HG02610 (cell line): ENCODE measurements at regions not wholly inside any gene's neighbourhood (a gene's known extent, or its start where the extent isn't known, plus 50 kb on each side); places are given as distances from the start of the nearest gene placed in this dataset.

Experiments used
- ATAC-seq: cut with Tn5 transposase; IDR thresholded peaks from one replicate; pipeline ENCODE4 v1.9.1; 2021; ENCODE audit warnings: mild to moderate bottlenecking, moderate library complexity; ENCODE audit not compliant: unreplicated experiment

DNA sequence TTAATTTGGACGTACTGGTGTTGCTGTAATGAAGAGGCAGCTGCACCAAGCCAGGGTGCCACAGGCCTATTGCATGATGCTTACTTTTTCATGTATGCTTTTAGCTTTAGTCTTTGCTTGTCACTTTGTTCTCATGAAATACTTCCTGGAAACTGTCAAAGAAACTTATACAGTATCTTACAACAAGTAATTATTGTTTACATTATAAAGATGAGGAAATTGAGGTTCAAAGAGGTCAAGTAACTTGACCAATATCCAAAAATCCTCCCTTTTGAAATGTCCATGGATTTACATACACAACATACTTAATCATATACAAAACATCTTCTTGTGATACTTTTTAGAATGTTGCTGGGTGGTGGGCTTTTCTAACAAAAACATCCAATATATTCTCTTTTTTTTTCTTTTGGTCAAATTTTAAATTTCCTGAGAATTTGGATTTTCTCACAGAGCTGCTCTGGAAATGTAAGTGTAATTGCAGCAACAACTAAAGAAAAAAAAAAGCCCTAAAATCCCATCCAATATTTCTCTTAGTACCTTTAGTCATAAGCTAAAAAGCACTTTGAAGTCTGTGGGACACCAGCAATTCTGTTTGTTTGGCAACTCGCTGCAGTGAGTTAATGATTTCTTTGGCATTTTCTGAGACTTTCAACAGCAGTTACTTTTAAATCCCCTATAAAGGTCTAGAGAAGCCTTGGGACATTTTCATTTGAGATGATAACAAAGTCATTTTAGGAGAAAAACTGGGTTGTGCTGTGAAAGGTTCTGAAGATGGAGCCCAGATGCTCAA lies 500.6 kb upstream of the IGFBP3 start:
- ATAC-seq = no peak

DNA sequence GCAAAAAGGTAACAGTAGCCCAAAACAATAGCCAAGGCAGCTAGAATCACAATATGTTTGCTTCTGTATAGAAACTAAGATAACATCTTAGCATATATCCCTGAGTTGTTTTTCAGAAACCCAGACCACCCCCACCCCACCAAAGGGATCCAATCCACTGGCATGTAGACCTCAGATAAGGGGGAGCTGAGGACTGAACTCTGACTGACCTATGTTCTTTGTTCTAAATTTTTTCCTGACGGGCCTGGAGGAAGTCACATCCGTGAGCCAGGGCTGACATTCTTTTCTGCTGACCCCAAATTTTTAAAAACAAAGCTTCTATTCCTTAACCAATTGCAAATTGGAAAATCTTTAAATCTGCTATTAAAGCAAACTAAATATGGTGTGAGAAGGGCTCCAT lies 493.9 kb upstream of the IGFBP3 start:
- no peak for ATAC-seq

DNA sequence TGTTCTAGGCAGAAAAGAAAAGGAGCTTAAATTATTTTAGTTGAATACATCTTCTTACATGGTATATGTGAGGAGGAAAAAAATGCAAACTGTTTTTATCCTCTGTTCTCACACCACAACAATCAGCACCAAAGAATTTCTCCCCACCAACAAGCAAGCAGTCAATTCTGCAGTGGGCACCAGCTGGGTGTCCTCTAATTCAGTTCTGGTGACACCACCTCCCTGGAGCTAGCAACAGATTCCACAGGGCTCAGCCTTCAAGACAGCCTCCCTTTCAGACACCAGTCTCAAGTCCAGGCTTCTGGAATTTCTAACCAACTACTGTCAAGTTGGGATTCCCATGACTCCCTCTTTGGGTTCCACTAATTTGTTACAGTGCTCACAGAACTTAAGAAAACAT lies 490.2 kb upstream of the IGFBP3 start:
- ATAC-seq = no peak

DNA sequence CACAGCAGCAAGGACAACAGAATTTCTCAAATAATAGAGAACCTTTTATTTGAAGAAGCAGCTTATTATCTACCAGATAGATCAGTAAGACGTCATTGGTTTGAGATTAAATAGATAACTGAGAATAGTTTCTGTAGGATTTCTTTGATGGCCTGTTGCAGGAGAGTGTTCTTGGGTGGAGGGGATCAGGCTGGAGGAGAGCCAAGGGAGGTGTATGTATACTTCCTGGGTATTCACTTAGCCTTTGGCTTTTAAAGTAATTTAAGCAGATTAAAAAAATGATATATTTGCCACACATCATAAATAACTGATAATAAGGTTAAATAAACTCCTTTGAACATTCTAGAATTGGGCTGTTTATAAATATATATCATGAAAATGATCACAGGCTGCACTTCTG lies 486.1 kb upstream of the IGFBP3 start:
- ATAC-seq = no peak

DNA sequence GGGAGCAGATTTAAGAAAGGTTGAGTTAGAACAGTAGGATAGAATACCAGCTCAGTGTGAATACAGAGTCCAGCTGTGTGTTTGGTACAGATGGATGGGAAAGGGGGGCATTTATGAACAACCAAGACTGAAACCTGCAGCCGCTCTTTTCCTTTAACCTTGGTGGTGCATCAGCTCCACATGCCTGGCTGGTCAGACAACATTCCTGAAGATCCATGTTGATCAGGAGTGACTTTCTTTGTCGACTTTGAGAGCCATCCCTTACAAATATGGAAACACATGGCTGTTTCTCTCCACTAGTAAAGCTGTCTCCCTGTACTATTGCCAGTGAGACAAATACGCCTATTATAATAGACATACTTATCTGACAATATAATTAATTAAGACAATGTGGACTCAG lies 476.5 kb upstream of the IGFBP3 start:
- no peak for ATAC-seq

DNA sequence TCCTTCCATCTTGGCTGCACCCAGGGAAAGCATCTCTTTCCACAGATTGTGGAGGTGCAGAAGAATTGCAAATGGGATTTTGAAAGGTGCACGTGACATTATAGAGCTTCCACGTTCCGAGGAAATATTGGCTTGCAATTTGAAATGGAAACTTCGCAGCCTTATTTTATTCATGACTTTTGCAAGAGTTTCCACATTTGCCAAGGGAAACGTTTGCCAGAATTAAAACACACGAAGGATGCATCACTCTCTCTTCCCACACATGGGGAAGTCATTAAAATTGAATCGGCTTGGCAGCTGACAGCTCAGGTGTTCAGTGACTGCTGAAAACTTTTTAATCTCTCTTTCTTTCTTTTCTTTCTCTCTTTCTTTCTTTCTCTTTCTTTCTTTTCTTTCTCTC lies 475.4 kb upstream of the IGFBP3 start:
- ATAC-seq = no peak

DNA sequence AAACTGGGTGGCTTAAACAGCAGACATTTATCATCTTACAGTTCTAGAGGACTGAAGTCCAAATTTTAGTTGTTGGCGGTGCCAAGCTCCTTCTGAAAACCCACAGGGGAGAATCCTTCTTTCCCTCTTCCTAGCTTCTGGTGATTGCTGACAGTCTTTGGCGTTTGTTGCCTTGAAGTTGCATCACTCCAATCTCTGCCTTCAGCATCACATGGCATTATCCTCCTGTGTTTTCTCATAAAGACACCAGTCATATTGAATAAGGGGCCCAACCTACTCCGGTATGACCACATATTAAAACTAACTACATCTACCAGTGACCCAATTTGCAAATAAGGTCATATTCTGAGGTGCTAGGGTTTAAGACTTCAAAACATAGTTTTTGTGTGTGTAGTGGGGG lies 472.1 kb upstream of the IGFBP3 start:
- ATAC-seq = no peak

DNA sequence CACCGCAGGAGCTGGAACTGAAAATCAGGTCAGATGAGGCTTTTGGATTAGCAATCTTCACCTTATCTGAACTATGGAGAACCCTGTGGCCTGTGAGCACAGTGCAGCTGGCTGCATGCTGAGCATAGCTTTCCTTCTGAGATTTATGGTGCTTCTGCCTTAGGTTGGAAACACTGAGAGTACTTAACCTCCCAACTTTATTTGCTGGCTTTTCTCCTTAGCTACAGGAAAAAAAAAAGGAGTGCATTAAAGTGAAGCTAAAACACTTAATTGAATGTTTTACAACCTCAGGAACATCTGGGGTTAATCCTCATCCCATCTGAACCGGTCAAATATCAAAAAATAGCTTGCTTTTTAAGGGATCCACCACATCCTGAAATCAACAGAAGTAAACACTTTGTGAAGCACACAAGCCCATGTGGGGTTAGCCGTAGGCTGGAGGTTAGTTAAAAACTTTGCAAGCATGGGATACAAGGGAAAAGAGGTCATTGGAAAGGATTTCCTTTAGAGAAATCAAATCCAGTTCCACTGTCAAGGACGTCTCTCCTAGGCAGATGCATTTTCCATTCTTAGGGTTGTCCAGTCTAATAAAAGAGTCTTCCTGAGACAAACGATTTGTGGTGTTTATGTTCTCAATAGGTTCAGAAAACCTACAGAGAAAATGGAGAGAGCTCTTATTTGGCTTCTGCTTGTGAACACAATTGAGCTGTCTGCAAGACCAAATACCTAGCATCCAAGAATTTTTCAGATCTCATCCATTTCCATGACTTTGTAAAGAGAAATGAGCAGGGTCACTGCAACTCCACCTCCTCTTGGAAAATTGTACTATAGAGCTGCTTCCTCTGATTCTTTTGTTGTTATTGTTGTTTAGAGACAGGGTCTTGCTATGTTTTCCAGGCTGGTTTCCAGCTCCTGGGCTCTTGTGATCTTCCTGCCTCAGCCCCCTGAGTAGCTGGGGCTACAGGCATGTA lies 470.4 kb upstream of the IGFBP3 start:
- no peak for ATAC-seq

DNA sequence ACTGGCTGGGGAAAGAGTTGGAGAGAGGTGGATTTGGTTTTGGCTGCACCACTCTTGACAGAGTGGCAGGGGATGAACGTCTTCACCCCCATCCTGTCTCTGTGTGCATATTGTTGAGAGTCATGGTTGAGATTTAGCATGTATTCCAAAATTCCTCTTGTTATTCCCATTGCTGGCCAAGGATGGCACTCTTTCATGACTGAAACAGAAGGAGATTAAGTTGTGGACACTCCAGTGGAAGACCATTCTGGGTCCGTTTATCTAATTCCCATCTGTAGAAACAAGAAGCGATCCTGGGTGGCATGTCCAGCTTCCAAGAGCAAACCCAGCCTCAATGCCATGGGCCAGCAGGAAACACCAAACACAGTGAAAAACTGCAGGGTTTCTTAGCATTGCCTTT lies 469.0 kb upstream of the IGFBP3 start:
- ATAC-seq = no peak

DNA sequence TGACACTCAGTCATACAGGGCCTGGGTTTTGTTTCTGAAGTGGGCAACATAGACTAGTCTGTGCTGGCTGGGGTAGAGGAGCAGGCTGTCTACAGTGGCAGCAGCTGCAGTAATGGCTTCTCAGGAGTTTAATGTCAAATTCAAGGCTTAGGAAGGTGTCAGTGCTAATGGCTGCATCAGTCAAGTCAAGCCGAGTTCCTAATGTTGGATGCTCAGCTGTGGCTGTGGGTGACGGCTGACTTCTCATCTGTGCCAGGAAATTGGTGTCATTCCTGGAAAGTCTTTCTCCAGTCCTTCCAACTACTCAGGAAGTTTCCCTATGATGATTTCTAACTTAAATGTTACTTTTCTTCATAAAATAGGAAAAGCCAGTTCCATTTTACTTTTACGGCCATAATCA lies 468.1 kb upstream of the IGFBP3 start:
- no peak for ATAC-seq

DNA sequence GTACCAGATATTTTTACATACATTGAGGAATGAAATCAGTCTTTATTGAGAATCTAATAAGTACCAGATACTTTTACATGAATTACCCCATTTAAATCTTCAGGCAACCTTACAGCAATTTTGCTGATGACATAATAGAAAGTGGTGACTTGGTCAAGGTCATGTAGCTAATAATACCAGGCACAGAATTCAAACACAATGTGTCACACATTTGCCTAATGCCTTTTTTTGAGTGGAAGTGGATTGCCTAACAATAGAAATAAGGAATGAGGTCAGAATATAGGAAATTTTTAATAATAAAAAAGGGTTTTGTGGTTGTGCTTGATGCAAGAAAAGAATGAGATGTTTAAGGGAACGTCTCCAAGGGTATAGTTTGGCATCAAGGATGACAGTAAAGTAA lies 466.6 kb upstream of the IGFBP3 start:
- no peak for ATAC-seq

DNA sequence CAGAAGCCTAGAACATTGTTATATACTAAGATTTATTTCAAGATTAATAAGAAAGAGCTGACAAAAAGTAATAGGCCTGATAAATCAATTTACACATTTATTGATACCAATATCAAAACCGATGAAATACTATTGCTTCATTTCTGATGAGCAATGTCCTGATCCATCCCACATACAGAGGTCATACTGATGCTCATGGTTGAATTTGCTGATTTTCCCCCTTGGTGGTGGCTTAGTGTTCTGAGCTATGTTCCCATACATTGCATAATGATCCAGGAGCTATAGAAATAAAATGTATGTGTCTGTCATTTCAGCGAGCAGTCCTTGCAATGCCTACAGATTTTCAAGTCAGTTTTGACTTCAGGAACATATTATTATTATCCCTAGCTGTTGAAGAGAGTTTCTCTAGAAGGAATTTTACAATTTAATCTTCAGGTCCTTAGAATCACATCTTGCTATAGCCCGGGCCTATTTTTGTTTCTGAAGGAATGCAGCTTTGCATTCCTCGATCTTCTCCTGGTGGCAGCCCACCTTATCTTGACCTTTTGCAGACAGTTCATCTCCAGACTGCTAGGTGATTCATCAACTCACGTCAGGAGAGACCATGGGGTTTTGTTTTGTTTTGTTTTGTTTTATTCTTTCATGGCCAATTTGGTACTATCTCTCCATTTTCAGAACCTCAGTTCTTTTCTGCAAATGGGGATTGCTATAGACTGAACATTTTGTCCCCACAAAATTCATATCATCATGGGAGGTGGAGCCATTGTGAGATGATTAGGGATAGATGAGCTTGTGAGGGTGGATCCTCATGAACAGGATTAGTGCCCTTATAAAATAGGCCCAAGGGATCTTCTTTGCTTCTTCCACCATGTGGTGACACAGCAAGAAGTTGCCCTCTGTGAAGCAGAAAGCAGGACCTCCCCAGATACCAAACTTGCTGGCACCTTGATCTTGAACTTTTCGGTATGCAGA lies 465.6 kb upstream of the IGFBP3 start:
- ATAC-seq = no peak

DNA sequence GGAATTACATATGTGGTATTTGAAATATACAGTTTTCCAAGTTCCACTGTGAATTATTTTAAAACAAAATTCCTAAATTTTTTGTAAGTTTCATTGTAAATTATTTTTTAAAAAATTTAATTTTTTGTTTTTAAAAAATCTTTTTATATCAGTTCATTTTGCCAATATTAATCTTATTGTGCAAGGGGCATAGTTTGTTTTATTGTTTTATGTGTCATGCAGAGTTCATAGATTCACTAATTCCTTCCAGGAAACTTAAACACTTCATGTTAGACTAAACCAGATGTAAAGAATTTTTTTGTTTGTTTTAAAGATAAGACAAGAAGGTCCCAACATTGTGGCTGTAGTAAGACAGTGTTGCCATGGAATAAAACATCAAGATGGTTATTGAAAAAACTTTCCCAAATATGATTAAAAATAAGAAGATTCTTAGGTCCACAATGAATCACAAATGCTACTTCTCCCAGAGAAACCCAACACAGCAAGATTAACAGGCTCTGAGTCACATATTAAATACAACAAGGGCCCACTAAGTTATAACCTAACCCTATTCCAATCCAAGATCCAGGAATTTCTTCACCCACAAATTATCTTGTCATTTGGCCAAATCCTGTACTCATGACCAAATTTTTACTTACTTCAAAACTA lies 464.7 kb upstream of the IGFBP3 start:
- ATAC-seq = no peak

DNA sequence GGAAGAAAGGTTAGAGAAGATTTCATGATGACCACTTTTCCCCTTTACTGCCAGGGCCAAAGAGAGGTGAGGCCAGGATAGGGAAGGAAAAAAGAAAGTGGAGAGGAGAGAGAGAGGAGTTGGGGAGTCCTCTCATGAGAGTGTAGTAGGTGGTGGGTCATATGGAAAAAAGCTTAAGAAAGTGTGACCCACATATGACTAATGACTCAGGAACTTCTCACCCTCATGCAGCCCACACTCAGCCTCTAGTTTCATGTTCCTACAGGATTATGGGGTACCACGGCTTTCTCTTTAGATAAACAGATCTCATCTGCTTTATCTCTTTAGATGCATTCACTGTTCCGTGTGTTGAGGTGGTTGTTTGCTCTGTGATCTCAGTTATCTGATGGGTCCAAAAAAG lies 462.5 kb upstream of the IGFBP3 start:
- no peak for ATAC-seq

DNA sequence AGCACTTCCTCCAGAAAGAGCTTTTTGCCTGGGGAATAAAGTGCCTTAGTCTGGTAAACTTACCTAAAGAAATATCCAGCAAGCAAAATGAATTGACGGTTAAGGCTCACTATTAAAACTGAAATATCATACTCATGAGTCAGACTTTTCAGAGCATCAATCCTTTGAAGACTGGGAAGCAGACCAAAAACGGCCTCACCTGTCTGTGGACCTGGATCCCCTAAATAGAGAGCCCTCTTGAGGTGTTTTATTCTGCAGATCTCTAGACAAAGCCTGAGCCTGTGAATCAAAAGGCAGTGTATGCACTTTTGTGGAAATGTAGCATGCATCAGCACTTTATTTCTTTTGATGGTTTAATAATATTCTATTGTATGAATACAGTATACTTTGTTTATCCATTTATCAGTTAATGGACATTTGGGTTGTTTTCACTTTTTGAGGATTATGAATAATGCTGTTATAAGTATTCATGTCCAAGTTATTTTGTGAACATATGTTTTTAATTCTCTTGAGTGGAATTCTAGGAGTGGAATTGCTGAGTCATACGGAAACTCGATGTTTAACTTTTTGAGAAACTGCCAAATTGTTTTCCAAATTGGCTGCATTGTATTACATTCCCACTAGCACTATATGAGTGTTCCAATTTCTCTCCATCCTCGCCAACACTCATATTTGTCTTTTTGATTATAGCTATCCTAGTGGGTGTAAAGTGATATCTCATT lies 449.0 kb upstream of the IGFBP3 start:
- ATAC-seq = no peak

DNA sequence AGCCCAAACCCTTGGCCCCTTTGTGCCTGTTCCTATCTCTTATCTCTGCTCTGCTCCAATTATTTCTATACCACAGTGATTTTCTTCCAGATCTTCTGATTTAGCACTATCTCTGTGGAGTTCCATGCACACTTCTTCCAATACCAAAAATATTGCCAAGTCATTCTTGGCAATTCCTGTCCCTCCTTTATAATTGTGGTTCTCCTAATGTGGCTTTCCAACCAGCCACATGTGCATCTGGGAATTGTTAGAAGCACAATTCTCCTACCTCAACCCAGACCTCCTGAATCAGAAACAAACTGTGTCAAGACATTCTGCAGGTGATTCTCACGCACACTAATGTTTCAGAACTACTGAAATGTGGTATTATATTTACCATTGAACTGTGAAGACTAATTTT lies 447.8 kb upstream of the IGFBP3 start:
- no peak for ATAC-seq

DNA sequence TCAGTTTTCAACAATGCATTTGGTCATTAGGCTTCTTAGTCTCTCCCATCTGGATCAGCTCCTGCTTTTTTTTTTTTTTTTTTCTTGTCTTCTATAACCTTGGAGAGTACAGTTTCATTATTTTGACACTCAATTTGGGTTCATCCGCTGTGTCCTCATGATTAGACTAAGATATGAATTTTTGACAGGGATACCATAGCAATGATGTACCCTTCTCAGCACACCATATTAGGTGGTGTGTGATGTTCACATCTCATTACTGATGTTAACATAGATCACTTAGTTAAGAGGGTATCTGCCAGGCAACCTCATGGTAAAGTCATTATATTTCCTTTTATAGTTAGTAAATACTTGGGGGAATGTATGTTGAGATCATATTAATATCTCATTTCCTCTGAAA lies 445.5 kb upstream of the IGFBP3 start:
- no peak for ATAC-seq

DNA sequence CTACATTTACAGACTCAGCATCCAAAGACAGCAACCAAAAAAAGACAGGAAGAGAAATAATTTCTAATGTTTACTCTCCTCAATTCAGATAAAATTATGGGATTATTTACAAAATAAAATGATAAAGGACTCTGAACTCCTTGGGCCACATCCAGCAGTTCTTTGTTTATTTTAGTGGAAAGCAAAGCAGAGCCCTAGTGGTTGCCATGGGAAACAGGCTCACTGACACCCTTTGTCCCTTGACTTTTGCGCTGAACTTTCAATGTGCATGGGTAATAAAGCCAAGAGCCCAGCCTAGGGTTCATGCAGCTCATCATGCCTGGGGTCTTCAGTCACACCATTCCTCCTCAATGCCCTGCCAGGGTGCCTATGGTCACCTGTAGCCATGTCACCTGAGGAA lies 442.6 kb upstream of the IGFBP3 start:
- no peak for ATAC-seq

DNA sequence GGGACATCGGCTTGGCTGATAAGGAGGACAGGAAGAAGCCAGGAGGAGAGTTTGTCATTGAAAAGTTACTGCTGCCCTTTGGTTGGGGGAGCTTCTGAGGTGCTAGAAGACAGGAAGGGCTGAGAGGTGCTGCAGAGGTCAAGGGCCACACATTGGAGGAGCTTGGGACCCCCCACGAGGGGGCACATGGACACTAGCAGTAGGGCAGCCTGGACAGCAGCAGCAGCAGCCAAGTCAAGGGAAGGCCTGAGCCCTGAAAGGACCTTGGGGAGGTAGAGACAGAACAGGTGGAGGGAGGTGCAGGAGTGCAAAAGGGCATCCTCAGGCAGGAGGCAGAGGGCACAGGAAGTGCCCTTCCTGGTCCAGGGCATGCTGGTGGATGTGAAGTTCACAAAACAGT lies 439.7 kb upstream of the IGFBP3 start:
- no peak for ATAC-seq

DNA sequence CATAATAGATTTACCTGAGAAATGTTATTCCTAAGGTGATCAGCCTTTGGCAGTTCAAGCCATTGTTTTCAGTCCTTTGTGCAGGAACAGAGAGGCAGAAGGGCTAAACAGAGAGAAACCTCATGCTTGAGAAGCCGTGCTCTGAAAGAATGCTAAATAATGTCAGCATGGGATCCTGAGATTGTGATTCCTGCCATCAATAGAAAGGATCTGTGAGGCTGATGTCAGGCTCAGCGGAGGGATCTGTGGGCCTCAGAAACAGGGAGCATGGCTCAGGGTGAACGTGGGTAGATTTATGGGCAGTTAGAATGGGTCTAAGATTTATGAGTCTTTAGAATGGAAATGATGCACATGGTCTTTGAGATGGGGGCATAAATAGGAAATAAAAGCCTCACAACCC lies 439.2 kb upstream of the IGFBP3 start:
- no peak for ATAC-seq
